DND-41 (cell line): ENCODE measurements at regions not wholly inside any gene's neighbourhood (a gene's known extent, or its start where the extent isn't known, plus 50 kb on each side); places are given as distances from the start of the nearest gene placed in this dataset.

Experiments used
- EZH2 ChIP-seq: IDR thresholded peaks from 3 replicates; pipeline ENCODE4 v1.6.1; 2012; ENCODE audit warnings: borderline replicate concordance, low read depth, mild to moderate bottlenecking, moderate library complexity, low read length, inconsistent platforms; ENCODE audit not compliant: severe bottlenecking
- TF ChIP-seq, protein P1 (sequence below): IDR thresholded peaks from 2 replicates; pipeline ENCODE4 v1.5.1; 2012; ENCODE audit warnings: borderline replicate concordance, low read length, moderate library complexity, mild to moderate bottlenecking; ENCODE audit not compliant: poor library complexity, severe bottlenecking; ENCODE audit errors: extremely low read depth

DNA sequence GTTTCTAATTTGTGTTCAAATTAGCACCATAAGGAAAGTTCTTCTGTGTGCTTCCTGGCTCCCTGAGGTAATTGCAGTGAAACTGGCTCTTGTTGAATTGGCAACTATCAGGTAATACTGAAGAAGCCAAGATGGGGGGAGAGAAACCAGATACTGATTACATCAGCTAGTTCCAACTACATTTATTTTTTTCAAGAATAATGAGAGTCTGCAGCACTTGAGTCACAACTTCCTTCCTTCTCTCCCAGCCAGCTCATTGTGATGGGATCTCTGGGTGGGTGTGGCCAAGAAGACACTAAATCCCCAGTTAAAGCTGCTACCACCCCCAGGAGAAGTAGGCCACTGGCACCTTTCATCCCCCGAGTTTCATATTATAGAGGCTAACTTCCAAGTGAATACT lies 100.7 kb upstream of the RXFP2 start:
- no peak for TF ChIP-seq EZH2
- TF ChIP-seq, protein P1, sequence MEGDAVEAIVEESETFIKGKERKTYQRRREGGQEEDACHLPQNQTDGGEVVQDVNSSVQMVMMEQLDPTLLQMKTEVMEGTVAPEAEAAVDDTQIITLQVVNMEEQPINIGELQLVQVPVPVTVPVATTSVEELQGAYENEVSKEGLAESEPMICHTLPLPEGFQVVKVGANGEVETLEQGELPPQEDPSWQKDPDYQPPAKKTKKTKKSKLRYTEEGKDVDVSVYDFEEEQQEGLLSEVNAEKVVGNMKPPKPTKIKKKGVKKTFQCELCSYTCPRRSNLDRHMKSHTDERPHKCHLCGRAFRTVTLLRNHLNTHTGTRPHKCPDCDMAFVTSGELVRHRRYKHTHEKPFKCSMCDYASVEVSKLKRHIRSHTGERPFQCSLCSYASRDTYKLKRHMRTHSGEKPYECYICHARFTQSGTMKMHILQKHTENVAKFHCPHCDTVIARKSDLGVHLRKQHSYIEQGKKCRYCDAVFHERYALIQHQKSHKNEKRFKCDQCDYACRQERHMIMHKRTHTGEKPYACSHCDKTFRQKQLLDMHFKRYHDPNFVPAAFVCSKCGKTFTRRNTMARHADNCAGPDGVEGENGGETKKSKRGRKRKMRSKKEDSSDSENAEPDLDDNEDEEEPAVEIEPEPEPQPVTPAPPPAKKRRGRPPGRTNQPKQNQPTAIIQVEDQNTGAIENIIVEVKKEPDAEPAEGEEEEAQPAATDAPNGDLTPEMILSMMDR = no peak
